ENCODE measurements at regions not wholly inside any gene's neighbourhood (a gene's known extent, or its start where the extent isn't known, plus 50 kb on each side); places are given as distances from the start of the nearest gene placed in this dataset.
"Not testable (repeated sequence)": the region's sequence is repeated elsewhere in the genome, so short reads cannot be mapped to it uniquely, and the experiment has no call there.

- TF ChIP-seq CTCF (conservative IDR thresholded peaks at IDR 0.05; ENCODE audit: low read depth, low read length): no peak
- no peak for DNase-seq (ENCODE audit: low read depth)
- no peak overlapping the region for H3K4me3 ChIP-seq (ENCODE audit: low read depth, low read length)
Observed at GRCh38 chr6:74459260-74459659, 746.6 kb downstream of the COL12A1 start.

GRCh38 chr6:74458536-74458935 is 747.3 kb downstream of the COL12A1 start:
- no peak for TF ChIP-seq CTCF (conservative IDR thresholded peaks at IDR 0.05; ENCODE audit: low read depth, low read length)
- H3K4me3 ChIP-seq (ENCODE audit: low read depth, low read length): no peak overlapping the region
- DNase-seq (ENCODE audit: low read depth): no peak

- no peak for TF ChIP-seq CTCF (conservative IDR thresholded peaks at IDR 0.05; ENCODE audit: low read depth, low read length)
Observed at GRCh38 chr6:74455786-74456185, 750.1 kb downstream of the COL12A1 start.

GRCh38 chr6:74451953-74452352 is 753.9 kb downstream of the COL12A1 start:
- no peak for TF ChIP-seq CTCF (conservative IDR thresholded peaks at IDR 0.05; ENCODE audit: low read depth, low read length)
- H3K4me3 ChIP-seq (ENCODE audit: low read depth, low read length): no peak overlapping the region
- no peak for DNase-seq (ENCODE audit: low read depth)

More at GRCh38 chr6:74455786-74456185, 750.1 kb downstream of the COL12A1 start:
- no peak for DNase-seq (ENCODE audit: low read depth)
- H3K4me3 ChIP-seq (ENCODE audit: low read depth, low read length): no peak overlapping the region

GRCh38 chr6:74448850-74449249 is 752.8 kb downstream of the CD109 start:
- TF ChIP-seq CTCF (conservative IDR thresholded peaks at IDR 0.05; ENCODE audit: low read depth, low read length): no peak
- no peak overlapping the region for H3K4me3 ChIP-seq (ENCODE audit: low read depth, low read length)
- DNase-seq (ENCODE audit: low read depth): no peak

GRCh38 chr6:74447013-74447412 is 751.0 kb downstream of the CD109 start:
- DNase-seq (ENCODE audit: low read depth): no peak
- H3K4me3 ChIP-seq (ENCODE audit: low read depth, low read length): no peak overlapping the region
- TF ChIP-seq CTCF (conservative IDR thresholded peaks at IDR 0.05; ENCODE audit: low read depth, low read length): no peak

GRCh38 chr6:74439123-74439811 is 743.3 kb downstream of the CD109 start:
- no peak for TF ChIP-seq CTCF (conservative IDR thresholded peaks at IDR 0.05; ENCODE audit: low read depth, low read length)
- no peak overlapping the region for H3K4me3 ChIP-seq (ENCODE audit: low read depth, low read length)
- no peak for DNase-seq (ENCODE audit: low read depth)

GRCh38 chr6:74438395-74438794 is 742.4 kb downstream of the CD109 start:
- not testable (repeated sequence) for DNase-seq (ENCODE audit: low read depth); H3K4me3 ChIP-seq (ENCODE audit: low read depth, low read length)
